GM23338 (cell line): ENCODE measurements at regions not wholly inside any gene's neighbourhood (a gene's known extent, or its start where the extent isn't known, plus 50 kb on each side); places are given as distances from the start of the nearest gene placed in this dataset.

Source experiments
- ATAC-seq: fragments of 200-7000 bp; cut with Tn5 transposase; 3 replicates; pipeline ENCODE4 v1.9.1; 2020
- DNase-seq: peaks from one replicate; pipeline ENCODE4 v3.0.0-alpha.2; 2015; ENCODE audit warnings: low spot score
- H2AFZ ChIP-seq: fragments of 200-600 bp; sonication (generic); 2 replicates; pipeline ENCODE4 v1.8.0; 2016; ENCODE audit warnings: antibody characterized with exemption, mild to moderate bottlenecking, moderate library complexity
- H3F3A ChIP-seq: fragments of 200-600 bp; sonication (generic); replicated peaks from 2 replicates; pipeline ENCODE4 v1.8.0; 2017; ENCODE audit warnings: antibody characterized with exemption, mixed run types, low read depth
- H3K27ac ChIP-seq: fragments of 200-600 bp; sonication (generic); 2 replicates; pipeline ENCODE4 v1.6.1; 2016; ENCODE audit warnings: low read depth
- H3K27me3 ChIP-seq: fragments of 200-600 bp; sonication (generic); 2 replicates; pipeline ENCODE4 v1.8.0; 2016; ENCODE audit warnings: mild to moderate bottlenecking, mixed run types, moderate library complexity; ENCODE audit not compliant: insufficient read depth
- H3K36me3 ChIP-seq: fragments of 200-600 bp; sonication (generic); 2 replicates; pipeline ENCODE4 v1.8.0; 2016; ENCODE audit warnings: mild to moderate bottlenecking; ENCODE audit not compliant: insufficient read depth
- H3K4me1 ChIP-seq: fragments of 200-600 bp; sonication (generic); 2 replicates; pipeline ENCODE4 v1.8.0; 2016; ENCODE audit warnings: mild to moderate bottlenecking, moderate library complexity; ENCODE audit not compliant: insufficient read depth
- H3K4me2 ChIP-seq: fragments of 200-600 bp; sonication (generic); 2 replicates; pipeline ENCODE4 v1.7.1; 2017; ENCODE audit warnings: mixed run types
- H3K4me3 ChIP-seq: fragments of 200-600 bp; sonication (generic); 2 replicates; pipeline ENCODE4 v1.6.1; 2016; ENCODE audit warnings: mixed run types
- H3K79me2 ChIP-seq: fragments of 200-600 bp; sonication (generic); replicated peaks from 2 replicates; pipeline ENCODE4 v1.8.0; 2017; ENCODE audit warnings: mild to moderate bottlenecking; ENCODE audit not compliant: insufficient read depth
- H3K9me2 ChIP-seq: fragments of 200-600 bp; sonication (generic); 2 replicates; pipeline ENCODE4 v1.8.0; 2017; ENCODE audit not compliant: insufficient read depth
- H4K20me1 ChIP-seq: fragments of 200-600 bp; sonication (generic); replicated peaks from 2 replicates; pipeline ENCODE4 v1.8.0; 2017; ENCODE audit warnings: mild to moderate bottlenecking; ENCODE audit not compliant: insufficient read depth
- H3K27ac Mint-ChIP-seq: 2 replicates; pipeline ENCODE4 v1.8.0; 2020; ENCODE audit warnings: inconsistent platforms, mild to moderate bottlenecking, moderate library complexity, mixed read lengths
- H3K27me3 Mint-ChIP-seq: 3 replicates; pipeline ENCODE4 v1.8.0; 2022; ENCODE audit warnings: low read depth, mild to moderate bottlenecking, moderate library complexity, mixed read lengths, inconsistent platforms; ENCODE audit not compliant: insufficient read depth, poor library complexity
- H3K36me3 Mint-ChIP-seq: 3 replicates; pipeline ENCODE4 v1.8.0; 2021; ENCODE audit warnings: low read depth, mild to moderate bottlenecking, inconsistent platforms, moderate library complexity, mixed read lengths
- H3K4me1 Mint-ChIP-seq: 3 replicates; pipeline ENCODE4 v1.8.0; 2020; ENCODE audit warnings: mild to moderate bottlenecking, inconsistent platforms, mixed read lengths
- H3K4me3 Mint-ChIP-seq: 3 replicates; pipeline ENCODE4 v1.8.0; 2021; ENCODE audit warnings: moderate library complexity, mild to moderate bottlenecking, inconsistent platforms, mixed read lengths
- H3K9me3 Mint-ChIP-seq: 3 replicates; pipeline ENCODE4 v1.8.0; 2020; ENCODE audit warnings: moderate library complexity, mild to moderate bottlenecking, inconsistent platforms, mixed read lengths
- CREB1 ChIP-seq: fragments of 250-450 bp; sonication (Bioruptor Pico); IDR thresholded peaks from 2 replicates; pipeline ENCODE4 v1.5.0; 2020; ENCODE audit warnings: low read depth, mild to moderate bottlenecking, moderate library complexity
- CTCF ChIP-seq, 2 experiments: fragments of 200-600 bp in 1 of 2; sonication (generic) in 1 of 2; conservative IDR thresholded peaks; 2 replicates each; pipeline versions ENCODE4 v1.5.1 to v1.6.1; 2016 to 2017; ENCODE audit warnings: antibody characterized with exemption in 2 of 2, low read depth in 2 of 2, mild to moderate bottlenecking in 2 of 2, moderate library complexity in 1 of 2
- ETS1 ChIP-seq: IDR thresholded peaks from 2 replicates; pipeline ENCODE4 v1.6.1; 2016; ENCODE audit warnings: antibody characterized with exemption
- EZH2phosphoT487 ChIP-seq: fragments of 200-600 bp; sonication (generic); IDR thresholded peaks from one replicate; pipeline ENCODE4 v1.8.1; 2018; ENCODE audit warnings: antibody characterized with exemption; ENCODE audit not compliant: unreplicated experiment
- JUNB ChIP-seq: IDR thresholded peaks from one replicate; pipeline ENCODE4 v1.6.1; 2016; ENCODE audit warnings: antibody characterized with exemption; ENCODE audit not compliant: unreplicated experiment
- POLR2AphosphoS5 ChIP-seq: IDR thresholded peaks from 2 replicates; pipeline ENCODE4 v1.6.1; 2016; ENCODE audit warnings: antibody characterized with exemption, low read depth
- REST ChIP-seq: IDR thresholded peaks from one replicate; pipeline ENCODE4 v1.6.1; 2018; ENCODE audit warnings: antibody characterized with exemption; ENCODE audit not compliant: unreplicated experiment
- STAT1 ChIP-seq: IDR thresholded peaks from one replicate; pipeline ENCODE4 v1.6.1; 2016; ENCODE audit warnings: antibody characterized with exemption; ENCODE audit not compliant: unreplicated experiment
- ZNF114 ChIP-seq: fragments of 250-450 bp; sonication (Bioruptor Pico); IDR thresholded peaks from 2 replicates; pipeline ENCODE4 v1.5.0; 2020; ENCODE audit warnings: mild to moderate bottlenecking, moderate library complexity
- ZNF331 ChIP-seq: fragments of 250-450 bp; sonication (Bioruptor Pico); IDR thresholded peaks from 2 replicates; pipeline ENCODE4 v1.5.0; 2020; ENCODE audit warnings: low read depth, mild to moderate bottlenecking, moderate library complexity

GRCh38 chr14:98323836-98324235, 948.2 kb downstream of the BCL11B start:
- H3K4me3 Mint-ChIP-seq = no peak overlapping the region
- Histone ChIP-seq H2AFZ (no peak overlapping the region), H4K20me1 (no peaks in the 10 kb centered on the region), H3K36me3 (no peaks in the 10 kb centered on the region), H3K4me3 (no peak overlapping the region), H3K27ac (no peak overlapping the region), H3K27me3 (no peaks in the 10 kb centered on the region), H3K9me2 (peaks cover 13% of the 10 kb centered on the region), H3K79me2 (no peaks in the 10 kb centered on the region), H3F3A (no peaks in the 10 kb centered on the region), H3K4me2 (no peak overlapping the region), H3K4me1 (no peaks in the 10 kb centered on the region)
- DNase-seq = no peak
- H3K36me3 Mint-ChIP-seq = peaks cover 10% of the 10 kb centered on the region; the same call in 2 of the 3 replicates
- H3K9me3 Mint-ChIP-seq = peaks cover 8% of the 10 kb centered on the region; the same call in 2 of the 3 replicates
- no peaks in the 10 kb centered on the region for H3K4me1 Mint-ChIP-seq
- H3K27ac Mint-ChIP-seq = no peak overlapping the region
- no peak for ATAC-seq
- TF ChIP-seq ZNF114 (CRISPR knock-in tag) (no peak), CTCF (conservative IDR thresholded peaks at IDR 0.05; ENCODE audit: low read depth in 2 of 2) (no peak), ZNF331 (CRISPR knock-in tag) (no peak)
- no peaks in the 10 kb centered on the region for H3K27me3 Mint-ChIP-seq

GRCh38 chr14:98325761-98326160, 946.2 kb downstream of the BCL11B start:
- no peaks in the 10 kb centered on the region for H3K27me3 ChIP-seq
- no peaks in the 10 kb centered on the region for H3F3A ChIP-seq
- no peaks in the 10 kb centered on the region for H3K36me3 ChIP-seq
- Mint-ChIP-seq H3K9me3 (peaks cover 12% of the 10 kb centered on the region; the same call in 2 of the 3 replicates), H3K36me3 (0 out of 3 replicates have a peak, but pooled peaks cover 3% of the 10 kb centered on the region), H3K4me1 (no peaks in the 10 kb centered on the region), H3K27me3 (no peaks in the 10 kb centered on the region), H3K4me3 (no peak overlapping the region), H3K27ac (no peak overlapping the region)
- ATAC-seq = no peak
- peaks cover 13% of the 10 kb centered on the region for H3K9me2 ChIP-seq
- TF ChIP-seq REST = no peak
- TF ChIP-seq STAT1 = no peak
- TF ChIP-seq EZH2phosphoT487 = no peak
- TF ChIP-seq ETS1 = no peak
- TF ChIP-seq POLR2AphosphoS5 = no peak
- TF ChIP-seq CTCF (conservative IDR thresholded peaks at IDR 0.05; ENCODE audit: low read depth in 2 of 2) = no peak
- TF ChIP-seq ZNF114 (CRISPR knock-in tag) = no peak
- TF ChIP-seq JUNB = no peak
- no peak for TF ChIP-seq CREB1 (CRISPR knock-in tag)
- H3K4me1 ChIP-seq = no peaks in the 10 kb centered on the region
- no peaks in the 10 kb centered on the region for H3K79me2 ChIP-seq
- H2AFZ ChIP-seq = no peak overlapping the region
- H4K20me1 ChIP-seq = no peaks in the 10 kb centered on the region
- no peak overlapping the region for H3K27ac ChIP-seq
- no peak for DNase-seq
- no peak overlapping the region for H3K4me2 ChIP-seq
- H3K4me3 ChIP-seq = no peak overlapping the region
